Activated T-helper 1 cell treated with anti-CD3 and anti-CD28 coated beads, Interleukin-2, amount 50 U/mL, for 16 hours (primary cell): ENCODE measurements at regions not wholly inside any gene's neighbourhood (a gene's known extent, or its start where the extent isn't known, plus 50 kb on each side); places are given as distances from the start of the nearest gene placed in this dataset.
"Not testable (repeated sequence)": the region's sequence is repeated elsewhere in the genome, so short reads cannot be mapped to it uniquely, and the experiment has no call there.

Experiments used
- DNase-seq, 2 donors: peaks; one replicate each; pipeline ENCODE4 v3.0.0-alpha.2; 2020; ENCODE audit warnings: low read depth in 1 of 2, low spot score in 1 of 2

DNA sequence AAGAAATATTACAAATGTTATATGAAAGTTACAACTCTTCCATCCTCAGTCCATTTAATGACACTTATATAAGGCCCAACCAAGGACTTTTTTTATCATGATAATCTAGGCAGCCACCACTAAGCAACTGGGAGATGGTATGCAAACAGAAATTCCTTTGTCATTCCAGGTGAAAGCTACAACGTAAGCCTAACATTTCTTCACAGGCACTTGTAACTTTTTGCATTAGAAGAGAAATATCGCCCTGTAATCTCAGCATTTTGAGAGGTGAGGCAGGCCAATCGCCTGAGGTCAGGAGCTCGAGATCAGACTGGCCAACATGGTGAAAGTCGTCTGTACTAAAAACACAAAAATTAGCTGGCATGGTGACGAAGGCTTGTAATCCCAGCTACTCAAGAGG is 581.2 kb upstream of the SLC8A1 start:
- no peak for DNase-seq

DNA sequence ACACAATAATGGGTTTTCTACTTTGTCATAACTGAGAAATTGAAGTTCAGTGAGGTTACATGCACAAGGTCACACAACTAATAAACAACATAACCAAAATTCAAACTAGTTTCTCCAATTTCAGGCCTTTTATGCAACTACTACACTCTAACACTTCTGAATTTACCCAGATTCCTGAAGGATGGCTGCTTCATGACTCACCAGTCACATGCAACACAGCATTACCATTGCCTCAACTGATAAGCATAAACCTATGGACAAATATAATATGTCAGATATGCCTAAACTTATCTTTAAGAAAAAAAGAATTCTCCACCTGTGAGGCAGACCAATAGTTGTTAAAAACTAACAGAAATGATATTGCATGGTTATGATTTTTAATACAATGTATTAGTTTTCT is 586.5 kb upstream of the SLC8A1 start:
- no peak for DNase-seq

DNA sequence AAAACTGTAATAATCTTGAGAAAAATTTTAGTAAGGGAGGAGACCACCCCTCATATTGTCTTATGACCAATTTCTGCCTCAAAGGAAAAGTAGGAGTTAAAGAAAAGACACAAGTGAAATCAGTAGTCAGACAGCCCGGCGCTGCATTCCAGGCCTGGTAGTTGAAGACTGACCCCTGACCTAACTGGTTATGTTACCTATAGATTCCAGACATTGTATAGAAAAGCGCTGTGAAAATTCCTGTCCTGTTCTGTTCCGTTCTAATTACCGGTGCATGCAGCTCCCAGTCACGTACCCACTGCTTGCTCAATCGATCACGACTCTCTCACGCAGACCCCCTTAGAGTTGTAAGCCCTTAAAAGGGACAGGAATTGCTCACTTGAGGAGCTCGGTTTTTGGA is 587.9 kb upstream of the SLC8A1 start:
- not testable (repeated sequence) for DNase-seq

DNA sequence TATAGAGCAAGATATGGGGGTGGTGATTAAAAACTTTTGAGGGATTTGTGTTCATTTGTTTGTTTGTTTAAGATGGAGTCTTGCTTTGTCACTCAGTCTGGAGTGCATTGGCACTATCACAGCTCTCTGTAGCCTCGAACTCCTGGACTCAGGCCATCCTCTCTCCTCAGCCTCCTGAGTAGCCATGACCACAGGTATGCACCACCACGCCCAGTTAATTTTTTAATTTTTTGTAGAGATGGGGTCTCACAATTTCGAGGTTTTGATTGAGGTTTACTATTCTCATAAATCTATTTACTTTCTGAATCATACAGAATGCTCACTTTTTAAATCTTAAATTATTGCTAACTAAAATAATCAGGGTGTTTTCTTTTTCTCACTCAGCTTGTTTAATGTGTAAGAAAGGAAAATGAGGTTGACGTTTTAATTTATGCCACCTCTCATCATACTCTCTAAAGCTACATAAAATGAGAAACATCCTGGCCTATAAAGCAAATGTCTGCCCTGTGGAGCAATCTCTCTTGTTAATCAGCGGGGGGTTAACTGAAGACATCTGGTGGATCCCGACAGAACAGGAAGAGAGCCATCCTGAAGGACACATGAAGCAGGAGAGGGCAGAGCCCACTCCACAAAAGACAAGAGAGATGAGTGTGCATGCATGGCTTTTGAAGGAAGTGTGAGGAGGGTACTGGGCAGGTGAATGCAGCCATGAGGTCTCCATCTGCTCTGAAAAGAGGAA is 589.1 kb upstream of the SLC8A1 start:
- DNase-seq, result no peak

DNA sequence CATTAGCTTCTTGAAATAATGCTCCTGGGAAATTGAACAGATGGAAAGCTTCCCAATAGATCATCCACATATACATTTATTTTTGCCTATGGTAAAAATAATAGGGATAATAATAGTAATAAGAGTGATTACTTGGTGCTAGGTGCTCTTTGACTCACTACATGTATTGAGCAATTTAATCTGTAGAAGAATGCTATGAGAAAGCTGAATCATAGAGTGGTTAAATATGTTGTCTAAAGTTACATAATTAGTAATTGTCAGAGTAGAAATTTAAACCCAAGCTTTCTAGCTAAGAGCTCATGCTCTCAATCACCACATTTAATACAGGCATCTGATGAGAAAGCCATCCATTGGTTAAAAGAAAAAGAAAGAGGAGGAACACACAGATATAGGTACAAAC is 590.5 kb upstream of the SLC8A1 start:
- DNase-seq, result no peak

DNA sequence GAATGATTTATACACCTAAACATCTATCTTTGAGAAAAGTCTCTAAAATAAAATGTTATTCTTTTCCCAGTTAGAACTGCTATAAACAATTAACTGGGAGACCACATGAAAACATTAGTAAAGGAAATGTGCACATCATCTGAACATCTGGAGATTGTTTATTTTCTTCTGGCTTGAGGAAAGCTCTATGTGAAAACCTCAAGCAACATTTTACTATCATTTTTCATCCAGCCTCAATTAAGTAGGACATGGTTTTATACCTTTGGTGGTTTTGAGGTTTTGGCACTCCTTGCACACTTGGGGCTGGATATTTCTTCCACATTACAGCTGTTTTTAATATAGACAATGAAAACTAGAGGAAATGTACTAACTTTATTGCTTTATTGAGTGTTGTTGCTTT is 609.5 kb upstream of the SLC8A1 start:
- no peak for DNase-seq

DNA sequence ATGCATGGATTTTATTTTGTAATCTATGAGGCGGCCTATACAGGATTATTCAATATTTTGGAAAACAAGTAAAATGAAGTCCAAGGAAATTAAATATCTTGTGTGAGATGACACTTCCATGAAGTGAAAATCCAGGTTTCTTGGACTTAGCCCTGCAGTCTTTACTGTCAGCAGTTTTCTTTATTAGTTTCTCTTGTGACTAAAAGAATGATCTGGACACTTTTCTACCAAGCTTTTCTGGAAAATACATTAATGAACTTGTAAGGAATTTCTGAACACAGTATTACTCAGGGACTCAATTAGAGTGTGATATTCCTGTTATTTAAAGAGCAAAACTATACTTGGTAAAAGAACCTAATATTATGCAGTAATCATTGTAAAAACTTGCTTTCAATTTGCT is 610.4 kb upstream of the SLC8A1 start:
- DNase-seq, result no peak

DNA sequence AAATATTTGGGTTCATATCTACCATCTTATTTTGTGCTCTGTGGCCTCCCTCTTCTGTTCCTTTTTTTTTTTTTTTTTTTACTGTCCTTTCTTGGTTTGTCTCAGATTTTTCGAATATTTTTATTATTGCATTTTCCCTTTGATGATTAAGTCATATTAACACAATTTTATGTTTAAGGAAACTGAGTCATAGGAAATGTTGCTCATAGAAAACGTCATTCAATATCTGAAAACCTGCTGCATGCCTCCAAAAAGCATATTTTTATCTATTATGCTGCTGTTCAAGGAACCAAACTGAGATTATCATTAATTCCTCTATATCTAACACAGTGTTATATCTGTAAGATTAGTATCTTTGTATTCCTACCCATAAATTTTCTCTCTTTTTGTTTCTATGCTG is 614.3 kb upstream of the SLC8A1 start:
- no peak for DNase-seq

DNA sequence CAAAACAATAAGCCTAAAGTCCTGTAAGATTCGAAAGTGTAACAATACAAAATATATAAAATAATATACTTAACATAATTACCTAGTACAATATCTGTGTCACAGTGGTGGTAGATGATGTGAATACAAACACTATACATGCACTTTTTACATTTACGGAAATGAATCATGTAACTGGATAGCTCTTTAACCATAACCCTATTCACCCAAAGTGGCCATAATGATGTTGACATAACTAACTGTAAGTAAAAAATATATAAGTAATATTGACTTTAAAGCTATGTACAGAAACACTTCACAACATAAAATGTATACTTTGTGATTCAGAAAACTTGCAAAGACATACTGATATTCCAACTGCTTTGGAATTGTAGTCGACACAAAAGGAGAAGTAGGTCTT is 616.9 kb upstream of the SLC8A1 start:
- DNase-seq, result no peak

DNA sequence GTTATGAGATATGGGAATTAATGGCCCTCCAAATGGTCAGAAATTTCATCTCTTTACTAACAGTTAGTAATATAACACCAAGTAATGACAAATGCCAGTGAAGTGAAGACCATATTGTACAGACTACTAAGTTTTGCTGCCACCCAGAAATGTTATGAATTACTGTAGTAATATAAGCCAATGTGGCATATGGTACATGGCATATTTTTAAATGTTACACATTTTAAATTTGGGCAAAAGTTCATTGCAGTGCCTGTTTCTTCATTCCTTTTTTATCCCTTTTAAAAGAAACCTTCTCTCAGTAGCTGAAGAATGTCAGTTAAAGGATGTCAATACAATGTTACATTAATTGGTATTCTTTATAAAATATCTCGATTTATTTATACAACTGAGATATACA is 626.5 kb upstream of the SLC8A1 start:
- DNase-seq, result no peak

DNA sequence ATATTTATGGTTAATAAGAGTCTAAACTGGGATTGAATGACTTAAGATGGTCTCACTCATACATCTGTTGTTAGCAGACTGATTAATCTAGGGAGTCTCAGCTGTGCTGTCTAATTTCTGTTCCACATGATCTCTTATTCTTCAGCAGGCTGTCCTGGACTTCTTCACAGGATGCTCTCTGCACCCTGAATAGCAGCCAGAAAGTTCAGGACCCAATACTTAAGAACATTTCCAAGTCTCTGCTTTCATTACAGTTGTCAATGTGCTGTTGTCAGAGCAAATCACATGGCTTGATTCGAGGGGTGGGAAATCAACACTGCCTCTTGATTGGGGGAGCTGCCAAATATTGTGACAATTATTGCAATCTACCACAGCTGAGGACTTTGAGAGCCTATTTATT is 627.1 kb upstream of the SLC8A1 start:
- DNase-seq, result no peak

DNA sequence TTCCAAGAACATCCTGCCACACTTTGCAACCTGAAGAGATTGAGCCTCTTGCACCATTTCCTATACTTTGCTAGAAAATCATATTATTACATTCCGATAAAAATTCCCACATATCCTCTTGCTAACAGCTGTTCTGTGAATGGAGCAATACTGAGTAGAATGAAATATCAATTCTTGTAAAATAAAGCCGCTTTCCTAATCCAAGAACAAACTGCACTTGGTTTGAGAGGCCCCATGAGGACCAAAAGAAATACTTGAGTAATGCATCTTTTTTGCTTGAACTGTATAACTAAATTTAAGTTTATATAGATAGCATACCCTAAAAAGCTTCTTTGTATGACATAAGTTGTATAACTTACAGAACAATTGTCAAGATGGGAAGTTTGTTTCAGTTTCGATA is 632.4 kb upstream of the SLC8A1 start:
- DNase-seq, result no peak

DNA sequence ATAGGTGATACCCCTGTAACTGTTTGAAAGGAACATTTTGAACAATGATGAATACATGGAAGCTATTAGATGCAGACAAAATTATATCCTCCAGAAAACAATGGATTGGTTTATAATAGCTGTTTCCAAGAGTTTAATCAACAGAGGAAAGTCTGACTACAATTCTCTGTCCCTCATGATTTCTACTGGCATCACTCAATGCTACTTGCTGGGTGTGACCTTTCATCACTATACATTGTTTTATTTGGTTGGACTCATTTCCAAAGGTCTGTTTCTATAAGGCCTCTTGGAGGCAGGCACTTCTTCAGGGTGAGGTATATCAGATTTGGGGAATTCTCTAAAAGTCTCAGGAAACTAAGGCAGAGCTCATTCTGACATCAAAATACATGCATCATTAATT is 636.1 kb upstream of the SLC8A1 start:
- no peak for DNase-seq

DNA sequence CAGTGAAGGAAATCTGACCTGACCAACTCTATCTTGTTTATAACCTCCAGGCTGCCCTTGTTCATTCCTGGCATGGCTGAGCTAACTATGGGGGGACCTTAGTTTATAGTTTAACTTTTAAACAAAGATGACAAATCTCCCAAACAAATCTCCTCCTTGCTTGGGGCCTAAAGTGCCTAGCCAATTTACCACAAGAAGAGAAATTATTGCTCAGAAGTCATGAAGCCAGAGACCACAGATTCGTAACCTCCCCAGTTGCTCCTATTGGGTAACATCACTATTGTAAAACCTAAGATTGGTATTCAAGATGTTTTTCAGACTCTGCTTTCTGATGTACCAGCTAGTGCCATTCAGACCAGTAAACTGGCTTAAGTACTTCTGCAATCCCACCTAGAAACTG is 649.4 kb upstream of the SLC8A1 start:
- no peak for DNase-seq

DNA sequence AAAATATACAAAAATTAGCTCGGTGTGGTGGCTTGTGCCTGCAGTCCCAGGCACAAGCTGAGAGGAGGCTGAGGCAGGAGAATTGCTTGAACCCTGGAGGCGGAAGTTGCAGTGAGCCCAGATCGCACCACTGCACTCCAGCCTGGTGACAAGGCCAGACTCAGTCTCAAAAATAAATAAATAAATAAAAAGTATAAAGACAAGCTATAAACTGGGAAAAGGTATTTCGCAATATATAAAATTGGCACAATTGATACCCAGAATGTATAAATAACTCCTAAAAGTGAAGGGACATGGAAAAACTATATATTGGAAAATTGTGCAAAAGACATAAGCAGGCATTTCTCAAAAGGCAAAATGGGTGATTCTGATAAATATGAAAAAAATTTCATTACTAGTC is 657.9 kb upstream of the SLC8A1 start:
- no peak for DNase-seq

DNA sequence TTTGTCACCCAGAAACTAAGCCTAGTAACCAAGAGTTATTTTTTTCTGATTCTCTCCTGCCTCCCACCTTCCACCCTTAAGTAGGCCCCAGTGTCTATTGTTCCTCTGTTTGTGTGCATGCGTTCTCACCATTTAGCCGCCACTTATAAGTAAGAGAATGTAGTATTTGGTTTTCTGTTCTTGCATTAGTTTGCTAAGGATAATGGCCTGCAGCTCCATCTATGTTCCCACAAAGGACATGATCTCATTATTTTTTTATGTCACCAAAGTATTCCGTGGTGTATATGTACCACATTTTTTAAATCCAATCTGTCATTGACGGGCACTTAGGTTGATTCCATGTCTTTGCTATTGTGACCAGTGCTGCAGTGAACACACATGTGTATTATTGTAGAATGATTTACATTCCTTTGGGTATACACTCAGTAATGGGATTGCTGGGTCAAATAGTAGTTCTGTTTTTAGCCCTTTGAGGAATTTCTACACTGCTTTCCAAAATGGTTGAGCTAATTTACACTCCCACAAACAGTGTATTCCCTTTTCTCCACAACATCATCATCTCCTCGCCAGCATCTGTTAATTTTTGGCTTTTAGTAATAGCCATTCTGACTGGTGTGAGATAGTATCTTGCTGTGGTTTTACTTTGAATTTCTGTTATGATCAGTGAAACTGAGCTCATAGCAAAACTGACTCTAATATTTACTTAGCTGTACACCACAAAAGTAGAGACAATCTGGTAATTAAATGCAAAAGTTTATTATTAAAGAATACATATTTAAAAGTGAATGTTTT is 660.1 kb upstream of the SLC8A1 start:
- no peak for DNase-seq

DNA sequence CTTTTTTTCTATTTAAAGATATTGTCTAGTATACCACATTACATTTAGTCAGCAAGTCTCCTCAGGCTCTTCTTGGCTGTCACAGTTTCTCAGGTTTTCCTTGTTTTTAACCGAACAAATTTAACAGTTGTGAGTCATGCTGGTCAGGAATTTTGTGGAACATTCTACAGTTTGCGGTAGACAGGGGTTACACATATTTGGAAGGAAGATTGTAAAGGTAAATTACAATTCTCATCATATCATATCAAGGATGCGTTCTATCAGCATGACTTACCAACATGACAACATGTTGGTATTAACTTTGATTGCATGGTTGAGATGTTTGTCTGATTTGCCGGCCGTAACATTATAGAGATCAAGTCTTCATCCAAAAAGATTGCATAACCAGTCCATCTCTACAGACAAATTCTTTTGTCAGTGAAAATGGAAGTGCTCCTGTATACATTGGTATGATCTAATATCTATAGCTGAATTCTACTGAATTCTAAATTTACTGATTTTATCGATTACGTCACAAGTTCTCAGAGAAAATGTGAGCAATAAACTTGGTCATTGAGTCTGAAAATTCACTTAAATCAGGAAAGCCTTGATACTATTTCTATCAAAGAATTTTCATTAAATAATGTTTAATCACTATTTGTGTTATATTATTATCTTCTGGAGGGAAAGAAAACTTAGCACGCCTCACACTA is 664.4 kb upstream of the SLC8A1 start:
- no peak for DNase-seq

DNA sequence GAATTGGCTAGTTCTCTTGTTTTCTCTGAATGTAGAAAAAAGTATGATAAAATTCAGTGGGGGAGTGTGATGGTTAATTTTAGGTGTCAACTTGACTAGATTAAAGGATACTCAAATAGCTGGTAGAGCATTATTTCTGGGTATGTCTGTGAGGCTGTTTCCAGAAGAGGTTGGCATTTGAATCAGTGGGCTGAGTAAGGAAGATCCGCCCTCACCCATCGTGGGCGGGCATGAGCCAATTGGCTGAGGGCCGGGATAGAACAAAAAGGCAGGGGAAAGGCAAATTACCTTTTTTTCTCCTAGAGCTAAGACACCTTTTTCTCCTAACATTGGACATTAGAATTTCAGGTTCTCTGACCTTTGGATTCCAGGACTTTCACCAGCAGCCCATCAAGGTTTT is 667.6 kb upstream of the SLC8A1 start:
- DNase-seq, result no peak

DNA sequence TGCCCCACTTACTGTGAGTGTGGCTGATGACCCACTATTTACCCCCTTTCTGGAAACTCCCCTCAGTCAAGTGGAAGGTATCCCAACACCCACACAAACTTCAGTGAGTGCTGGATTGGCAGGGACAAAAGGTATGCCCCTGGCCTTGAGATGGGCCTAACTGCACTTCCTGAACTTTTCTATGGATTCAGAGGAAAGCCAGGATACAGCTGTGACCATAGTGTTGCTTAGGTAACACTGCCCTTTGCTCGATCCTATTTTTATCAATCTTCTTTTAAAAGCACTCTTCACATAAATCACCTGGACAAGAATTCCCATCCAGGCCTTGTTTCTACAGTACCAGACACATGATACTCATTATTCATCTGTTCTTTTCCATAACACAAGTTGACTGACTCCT is 671.5 kb upstream of the SLC8A1 start:
- DNase-seq, result no peak

DNA sequence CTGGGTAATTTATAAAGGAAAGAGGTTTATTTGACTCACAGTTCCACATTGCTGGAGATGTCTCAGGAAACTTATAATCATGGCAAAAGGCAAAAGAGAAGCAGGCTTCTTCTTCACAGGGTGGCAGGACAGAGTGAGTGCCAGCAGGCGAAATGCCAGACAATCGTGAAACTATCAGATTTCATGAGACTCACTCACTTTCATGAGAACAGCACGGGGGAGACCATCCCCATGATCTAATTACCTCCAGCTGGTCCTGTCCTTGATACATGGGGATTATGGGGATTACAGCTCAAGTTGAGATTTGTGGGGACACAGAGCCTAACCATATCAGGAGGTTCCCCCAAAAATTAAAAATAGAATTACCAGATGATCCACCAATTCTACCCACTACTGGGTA is 675.5 kb upstream of the SLC8A1 start:
- DNase-seq, result no peak

DNA sequence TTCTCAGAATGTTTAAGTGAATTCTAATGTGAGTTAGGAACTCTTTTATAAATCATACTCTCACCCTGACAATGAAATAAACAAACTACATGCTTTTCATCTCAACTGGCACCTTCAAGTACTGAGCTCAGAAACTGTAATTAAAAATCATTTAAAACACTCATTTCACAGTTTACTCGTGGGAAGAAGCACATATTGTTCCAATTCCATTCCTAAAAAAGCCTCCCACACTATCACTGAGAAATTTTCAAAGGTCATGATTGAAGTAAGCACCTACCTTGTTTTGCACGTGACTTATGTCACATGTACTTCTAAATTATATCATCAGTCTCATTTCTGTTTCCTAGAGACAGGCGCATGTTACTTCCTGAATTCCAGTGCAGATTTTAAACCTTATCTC is 678.1 kb upstream of the SLC8A1 start:
- DNase-seq, result no peak

DNA sequence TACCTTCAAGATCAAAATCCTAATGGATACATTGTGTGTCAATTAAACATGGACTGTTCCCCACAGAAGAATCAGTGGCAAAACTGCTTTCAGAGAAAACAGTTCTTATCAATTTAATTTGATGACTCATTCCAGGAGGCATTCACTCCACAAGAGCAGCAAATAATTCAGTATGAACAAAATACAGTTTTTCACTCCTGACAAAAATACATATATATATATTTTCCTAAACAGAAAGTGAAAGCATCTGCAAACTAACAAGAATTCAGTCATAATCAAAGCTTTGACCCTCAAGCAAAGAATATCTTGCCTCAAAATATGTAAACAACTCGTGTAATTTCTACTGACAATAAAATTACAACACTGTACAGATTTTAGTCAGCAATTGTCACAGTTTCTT is 685.1 kb upstream of the SLC8A1 start:
- no peak for DNase-seq
